ENCODE measurements at regions not wholly inside any gene's neighbourhood (a gene's known extent, or its start where the extent isn't known, plus 50 kb on each side); places are given as distances from the start of the nearest gene placed in this dataset.
A peak's percentile ranks its signal among the peaks of the same experiment; 100 is the strongest.
"Not testable (repeated sequence)": the region's sequence is repeated elsewhere in the genome, so short reads cannot be mapped to it uniquely, and the experiment has no call there.

DNA sequence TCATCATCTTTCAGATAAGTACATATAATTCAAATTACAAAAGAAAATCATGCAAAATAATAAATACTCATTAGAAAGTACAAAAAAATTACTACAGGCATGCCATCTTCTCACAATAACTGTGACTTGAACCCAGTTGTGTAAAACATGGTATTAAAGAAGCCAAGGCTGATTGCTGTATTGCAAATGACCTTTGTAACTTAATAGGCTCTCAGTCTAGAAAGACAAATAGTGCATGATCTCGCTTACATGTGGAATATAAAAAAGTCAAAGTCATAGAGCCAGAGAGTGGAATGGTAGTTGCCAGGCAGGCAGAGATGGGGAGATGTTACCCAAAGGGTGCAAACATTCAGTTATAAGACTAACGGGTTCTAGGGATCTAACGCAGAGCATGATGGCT, 626.1 kb downstream of the COL12A1 start:
- no peak for DNase-seq (ENCODE audit: low read depth)

- DNase-seq (ENCODE audit: low read depth), result no peak
Observed at GRCh38 chr6:74579047-74579446, 626.8 kb downstream of the COL12A1 start.

GRCh38 chr6:74578339-74578738, 627.5 kb downstream of the COL12A1 start:
- DNase-seq (ENCODE audit: low read depth), result peak; percentile 41

DNA sequence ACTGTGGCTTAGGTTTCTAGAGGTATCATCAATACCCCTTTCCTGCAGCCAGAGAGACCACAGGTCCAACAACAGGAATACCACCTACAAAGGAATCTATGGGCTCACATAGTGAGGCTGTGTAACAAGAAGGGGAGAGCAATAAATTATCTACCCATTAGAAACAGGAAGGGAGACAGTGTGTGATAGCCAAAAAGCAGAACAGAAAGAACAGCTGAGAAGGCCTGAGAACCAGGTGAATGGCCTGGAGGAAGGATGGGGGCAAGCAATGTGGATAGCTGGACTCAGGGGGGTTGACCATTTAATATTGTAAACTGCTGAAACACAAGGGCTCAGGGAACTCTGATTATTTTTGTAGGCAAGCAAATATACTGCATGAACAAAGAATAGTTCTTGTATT, 628.2 kb downstream of the COL12A1 start:
- DNase-seq (ENCODE audit: low read depth), result no peak

GRCh38 chr6:74574794-74575193, 631.1 kb downstream of the COL12A1 start:
- DNase-seq (ENCODE audit: low read depth), result no peak

DNA sequence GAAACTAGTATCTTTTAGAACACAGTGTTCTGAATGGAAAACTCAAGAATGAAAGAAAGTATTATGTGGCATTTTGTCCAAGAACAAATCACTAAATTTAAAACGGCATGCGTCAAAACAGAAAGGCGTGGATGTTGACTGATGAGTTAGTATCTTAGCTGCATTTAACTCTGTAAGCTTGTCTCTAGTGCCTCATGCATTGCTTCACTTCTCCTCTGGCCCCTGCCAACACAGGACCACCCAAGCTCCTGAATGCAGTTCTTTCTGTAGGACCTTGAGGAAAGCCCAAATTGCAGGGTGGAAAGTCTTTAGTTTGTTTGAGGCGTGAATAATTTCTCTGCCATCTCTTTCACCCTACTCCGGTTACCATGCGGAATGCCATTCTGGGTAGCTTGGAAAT, 632.2 kb downstream of the COL12A1 start:
- no peak for DNase-seq (ENCODE audit: low read depth)

- no peak for DNase-seq (ENCODE audit: low read depth)
Observed at GRCh38 chr6:74570044-74570443, 635.8 kb downstream of the COL12A1 start.

- no peak for DNase-seq (ENCODE audit: low read depth)
Observed at GRCh38 chr6:74568861-74569260, 637.0 kb downstream of the COL12A1 start.

GRCh38 chr6:74567923-74568290, 637.9 kb downstream of the COL12A1 start:
- DNase-seq (ENCODE audit: low read depth), result not testable (repeated sequence)

GRCh38 chr6:74567281-74567922, 638.5 kb downstream of the COL12A1 start:
- DNase-seq (ENCODE audit: low read depth), result no peak

- no peak for DNase-seq (ENCODE audit: low read depth)
Observed at GRCh38 chr6:74557236-74557635, 648.6 kb downstream of the COL12A1 start.

GRCh38 chr6:74554041-74554440, 651.8 kb downstream of the COL12A1 start:
- no peak for DNase-seq (ENCODE audit: low read depth)

- DNase-seq (ENCODE audit: low read depth), result peak; percentile 51
Observed at GRCh38 chr6:74551896-74552295, 654.0 kb downstream of the COL12A1 start.

GRCh38 chr6:74550821-74551220, 655.0 kb downstream of the COL12A1 start:
- no peak for DNase-seq (ENCODE audit: low read depth)

DNA sequence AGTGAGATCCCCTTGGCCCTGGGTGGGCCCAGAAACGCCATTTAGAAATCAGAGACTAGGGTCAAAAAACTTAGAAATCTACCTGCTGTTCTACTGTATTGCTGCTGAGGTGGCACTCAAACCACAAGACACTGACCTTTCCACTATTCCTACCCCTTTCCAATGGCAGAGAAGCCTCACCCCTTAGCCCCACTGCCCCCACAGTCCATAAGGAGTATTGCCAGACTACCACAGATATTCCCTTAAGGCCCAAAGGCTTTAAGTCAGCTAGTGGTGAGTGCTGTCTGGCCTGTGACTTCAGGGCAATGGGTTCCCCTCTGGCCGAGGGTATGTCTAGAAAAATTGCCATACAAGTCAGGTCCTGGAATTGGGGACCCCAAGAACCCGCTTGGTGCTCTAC, 656.1 kb downstream of the COL12A1 start:
- DNase-seq (ENCODE audit: low read depth), result no peak

DNA sequence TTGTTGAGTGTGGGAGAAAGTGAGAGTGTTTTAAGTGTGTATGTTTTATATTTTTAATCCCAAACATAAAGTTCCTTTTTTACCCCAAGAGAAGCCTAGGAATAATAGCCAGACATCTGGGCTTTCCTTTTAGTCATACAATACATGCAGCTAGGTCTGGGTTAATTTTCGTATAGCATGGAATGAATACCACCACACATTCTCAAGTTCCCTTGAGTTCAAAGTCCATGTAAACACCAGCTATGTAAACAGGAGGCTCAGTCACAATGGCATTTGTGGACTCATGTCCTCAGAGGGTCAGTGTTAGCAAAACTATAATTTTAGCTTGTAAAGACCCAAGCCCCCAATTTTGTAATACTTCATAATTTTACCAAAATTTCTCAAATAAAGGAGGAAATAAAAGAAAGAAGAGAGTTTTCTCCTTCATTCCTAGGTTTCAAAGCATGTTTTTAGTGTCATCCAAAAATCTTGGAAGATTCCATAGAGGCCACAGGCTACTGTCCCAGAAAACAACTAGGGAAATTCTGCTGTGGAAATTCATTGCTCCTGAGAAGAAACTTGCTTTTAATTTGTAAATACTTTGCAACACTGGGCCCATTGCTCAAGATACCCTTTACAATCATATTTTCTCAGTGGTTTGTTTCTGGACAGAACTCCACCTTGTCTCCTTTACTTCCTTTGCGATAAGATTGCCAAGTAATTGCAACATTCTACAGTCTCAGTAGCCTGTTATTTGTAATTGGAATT, 671.2 kb downstream of the COL12A1 start:
- peak; percentile 18 for DNase-seq (ENCODE audit: low read depth)

DNA sequence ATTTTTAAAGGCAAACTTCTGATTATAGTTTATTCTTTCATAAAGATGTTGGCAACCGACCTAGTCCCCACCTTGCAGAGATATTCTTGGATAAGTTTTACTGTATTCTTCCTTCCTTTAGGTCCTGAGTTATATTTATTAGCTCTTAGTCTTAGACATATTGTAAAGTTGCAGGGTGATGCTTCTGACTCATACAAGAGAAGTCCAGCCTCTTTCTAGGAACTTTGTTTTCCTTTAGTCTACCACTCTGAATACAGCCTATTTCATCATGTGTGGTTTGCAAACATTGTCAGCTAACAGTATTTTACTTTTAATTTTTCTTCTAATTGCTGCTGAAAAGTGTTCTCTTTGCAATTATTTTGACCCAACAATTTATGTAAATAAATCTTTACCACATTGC, 686.7 kb downstream of the COL12A1 start:
- DNase-seq (ENCODE audit: low read depth), result peak; percentile 67

- DNase-seq (ENCODE audit: low read depth), result no peak
Observed at GRCh38 chr6:74518035-74518434, 687.8 kb downstream of the COL12A1 start.

GRCh38 chr6:74510878-74511277, 695.0 kb downstream of the COL12A1 start:
- DNase-seq (ENCODE audit: low read depth), result no peak

DNA sequence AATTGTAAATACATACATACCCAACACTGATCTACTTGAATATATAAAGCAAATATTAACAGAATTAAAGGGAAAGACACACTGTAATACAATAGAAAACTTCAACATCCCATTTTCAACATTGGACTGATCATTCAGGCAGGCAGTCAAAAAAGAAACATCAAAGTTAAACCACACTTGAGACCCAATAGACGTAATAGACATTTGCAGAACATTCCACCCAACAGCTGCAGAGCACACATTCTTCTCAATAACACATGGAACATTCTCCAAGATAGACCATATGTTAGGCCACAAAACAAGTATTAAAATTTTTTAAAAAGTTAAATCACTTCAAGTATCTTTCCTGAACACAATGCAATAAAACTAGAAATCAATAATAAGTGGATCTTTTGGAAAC, 698.2 kb downstream of the COL12A1 start:
- DNase-seq (ENCODE audit: low read depth), result no peak

DNA sequence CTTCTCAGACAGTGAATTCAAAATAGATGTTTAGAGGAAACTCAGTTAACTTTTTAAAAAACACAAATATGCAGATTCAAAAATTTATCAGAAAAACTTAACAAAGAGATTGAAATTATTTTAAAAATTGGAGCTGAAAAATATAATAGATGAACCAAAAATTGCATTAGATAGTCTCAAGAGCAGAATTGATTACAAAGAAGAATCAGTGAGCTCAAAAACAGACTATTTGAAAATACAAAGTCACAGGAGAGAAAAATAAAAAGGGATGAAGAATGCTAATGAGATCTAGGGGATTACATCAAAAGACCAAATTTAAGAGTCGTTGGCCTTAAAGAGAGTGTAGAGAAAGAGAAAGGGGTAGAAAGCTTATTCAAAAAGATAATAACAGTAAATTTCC, 700.5 kb downstream of the COL12A1 start:
- DNase-seq (ENCODE audit: low read depth), result no peak

- no peak for DNase-seq (ENCODE audit: low read depth)
Observed at GRCh38 chr6:74504941-74505340, 700.9 kb downstream of the COL12A1 start.

GRCh38 chr6:74492587-74492986, 713.3 kb downstream of the COL12A1 start:
- no peak for DNase-seq (ENCODE audit: low read depth)

DNA sequence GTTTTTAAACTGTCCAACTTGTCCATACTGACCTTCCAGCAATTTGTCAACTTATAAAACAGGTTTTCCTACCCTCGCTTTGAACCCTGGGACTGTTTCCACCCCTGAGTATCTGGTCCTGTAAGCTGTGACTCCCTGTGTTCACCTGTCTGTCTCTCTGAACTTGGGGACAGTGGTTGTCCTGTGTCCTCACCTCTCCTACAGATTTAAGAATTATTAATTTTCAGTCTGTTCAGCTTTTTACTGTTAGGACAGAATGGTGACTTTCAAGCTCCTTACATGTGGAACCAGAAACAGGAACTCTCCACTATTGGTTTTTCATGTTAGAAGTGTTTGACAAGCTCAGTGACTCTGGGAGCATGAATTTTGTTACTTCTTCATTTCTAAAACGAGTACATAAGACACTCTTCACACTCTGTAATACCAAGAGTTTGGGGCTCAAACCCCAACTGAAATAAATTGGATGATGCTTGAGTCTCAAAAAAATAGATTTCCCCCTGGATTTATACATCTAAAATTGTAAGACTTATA, 713.9 kb downstream of the COL12A1 start:
- no peak for DNase-seq (ENCODE audit: low read depth)

Data from stromal cell of bone marrow (primary cell).